ENCODE measurements at regions not wholly inside any gene's neighbourhood (a gene's known extent, or its start where the extent isn't known, plus 50 kb on each side); places are given as distances from the start of the nearest gene placed in this dataset.

DNA sequence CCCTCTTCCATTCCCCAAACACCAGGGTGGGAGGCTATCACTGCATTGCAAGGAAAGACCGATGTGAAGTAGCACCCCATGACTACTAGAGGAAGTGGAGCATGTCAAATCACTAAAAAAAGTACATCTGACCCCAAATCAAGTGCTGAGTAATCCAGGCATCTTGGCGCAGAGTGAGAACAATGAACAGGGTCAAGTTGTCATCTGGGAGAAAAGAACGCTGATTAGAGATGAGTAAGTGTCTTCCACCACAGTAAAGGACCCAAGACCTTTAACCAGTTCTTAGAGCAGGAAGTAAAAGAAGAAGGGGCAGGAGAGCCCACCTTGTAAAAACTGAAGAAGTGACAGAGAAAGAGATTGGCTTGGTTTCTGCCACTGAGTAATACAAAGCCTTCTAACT is 75.0 kb upstream of the RAD23B start:
- Histone ChIP-seq H3K14ac (ENCODE audit: insufficient read length) (no peak overlapping the region), H3K4me1 (replicated peaks in 1 of 4; ENCODE audit: control insufficient read depth in 3 of 4, insufficient read depth in 4 of 4, low read length in 3 of 4) (0 out of 7 replicates have a peak, but pooled peaks cover 0 to 2% (median 0%) of the 10 kb centered on the region in 4 experiments), H2AFZ (ENCODE audit: low read length) (no peak overlapping the region), H2AK5ac (ENCODE audit: low read depth, low read length) (no peak overlapping the region), H3K36me3 (ENCODE audit: control insufficient read depth in 2 of 4, insufficient read depth in 4 of 4, low read length in 3 of 4) (no peaks in the 10 kb centered on the region), H3K79me1 (ENCODE audit: low read depth, low read length) (no peaks in the 10 kb centered on the region), H4K20me1 (replicated peaks in 1 of 2; ENCODE audit: control insufficient read depth in 1 of 2, insufficient read depth in 2 of 2, low read length in 2 of 2) (no peaks in the 10 kb centered on the region), H3K23ac (ENCODE audit: insufficient read length) (no peak overlapping the region), H3K9ac (replicated peaks in 1 of 4; ENCODE audit: extremely low read depth in 1 of 4, low read depth in 3 of 4, low read length in 3 of 4) (no peak overlapping the region), H3K79me2 (ENCODE audit: control insufficient read depth in 1 of 2, insufficient read depth in 2 of 2, low read length in 2 of 2) (no peaks in the 10 kb centered on the region), H3K9me3 (ENCODE audit: insufficient read depth in 2 of 2, low read depth in 1 of 2, low read length in 1 of 2) (peaks cover under 1% of the 10 kb centered on the region in 2 experiments; a peak in 2 of 4 replicates), H3K4ac (replicated peaks; ENCODE audit: insufficient read length, low read depth, low read length) (no peak overlapping the region), H3K18ac (ENCODE audit: extremely low read depth, low read length) (no peak overlapping the region), H2BK15ac (ENCODE audit: low read length) (no peak overlapping the region), H4K91ac (replicated peaks; ENCODE audit: insufficient read length, low read length) (no peak overlapping the region), H3K27ac (ENCODE audit: low read depth, low read length) (no peak overlapping the region), H3K27me3 (replicated peaks in 1 of 4; ENCODE audit: control insufficient read depth in 3 of 4, extremely low read depth in 1 of 4, insufficient read depth in 3 of 4, low read length in 3 of 4) (no peaks in the 10 kb centered on the region), H2BK5ac (ENCODE audit: low read depth, low read length) (no peak overlapping the region), H2BK120ac (replicated peaks; ENCODE audit: low read depth, low read length) (no peak overlapping the region), H3K4me3 (ENCODE audit: extremely low read depth in 1 of 4, insufficient read depth in 2 of 4, low read depth in 3 of 4, low read length in 4 of 4) (no peak overlapping the region), H2BK20ac (ENCODE audit: low read length) (no peak overlapping the region), H2BK12ac (ENCODE audit: low read depth, low read length) (no peak overlapping the region), H3K23me2 (ENCODE audit: low read depth, low read length) (no peaks in the 10 kb centered on the region), H3K4me2 (ENCODE audit: insufficient read depth in 1 of 2, low read depth in 2 of 2, low read length in 2 of 2) (no peak overlapping the region), H4K8ac (ENCODE audit: extremely low read depth, insufficient read depth, low read length) (no peak overlapping the region), H3K56ac (replicated peaks; ENCODE audit: insufficient read length, low read depth, low read length) (no peak overlapping the region), H4K5ac (ENCODE audit: insufficient read length, low read depth, low read length) (no peak overlapping the region)
- no peak for TF ChIP-seq GABPA (IDR thresholded peaks at IDR 0.05; ENCODE audit: borderline replicate concordance, insufficient read depth, low read length)
- no peak for TF ChIP-seq MAFK (IDR thresholded peaks at IDR 0.05; ENCODE audit: low read depth, low read length)
- TF ChIP-seq, protein P1, sequence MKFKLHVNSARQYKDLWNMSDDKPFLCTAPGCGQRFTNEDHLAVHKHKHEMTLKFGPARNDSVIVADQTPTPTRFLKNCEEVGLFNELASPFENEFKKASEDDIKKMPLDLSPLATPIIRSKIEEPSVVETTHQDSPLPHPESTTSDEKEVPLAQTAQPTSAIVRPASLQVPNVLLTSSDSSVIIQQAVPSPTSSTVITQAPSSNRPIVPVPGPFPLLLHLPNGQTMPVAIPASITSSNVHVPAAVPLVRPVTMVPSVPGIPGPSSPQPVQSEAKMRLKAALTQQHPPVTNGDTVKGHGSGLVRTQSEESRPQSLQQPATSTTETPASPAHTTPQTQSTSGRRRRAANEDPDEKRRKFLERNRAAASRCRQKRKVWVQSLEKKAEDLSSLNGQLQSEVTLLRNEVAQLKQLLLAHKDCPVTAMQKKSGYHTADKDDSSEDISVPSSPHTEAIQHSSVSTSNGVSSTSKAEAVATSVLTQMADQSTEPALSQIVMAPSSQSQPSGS (IDR thresholded peaks at IDR 0.05; ENCODE audit: low read length) = no peak
- TF ChIP-seq CHD2 (IDR thresholded peaks at IDR 0.05; ENCODE audit: low read length) = no peak
- TF ChIP-seq BCL11A (IDR thresholded peaks at IDR 0.05; ENCODE audit: low read depth in 2 of 2, low read length in 2 of 2) = no peak
- TF ChIP-seq KDM4A (IDR thresholded peaks at IDR 0.05; ENCODE audit: low read depth, low read length, severe bottlenecking) = no peak
- TF ChIP-seq TEAD4 (IDR thresholded peaks at IDR 0.05; ENCODE audit: low read depth, low read length) = no peak
- no peak for TF ChIP-seq TAF1 (IDR thresholded peaks at IDR 0.05; ENCODE audit: low read depth, low read length)
- no peak for TF ChIP-seq JUND (IDR thresholded peaks at IDR 0.05; ENCODE audit: low read length)
- TF ChIP-seq, protein P2, sequence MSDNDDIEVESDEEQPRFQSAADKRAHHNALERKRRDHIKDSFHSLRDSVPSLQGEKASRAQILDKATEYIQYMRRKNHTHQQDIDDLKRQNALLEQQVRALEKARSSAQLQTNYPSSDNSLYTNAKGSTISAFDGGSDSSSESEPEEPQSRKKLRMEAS (IDR thresholded peaks at IDR 0.05) = no peak
- DNase-seq (ENCODE audit: low read depth in 1 of 2, low spot score in 2 of 2) = no peak
- ChIA-PET CTCF (ENCODE audit: partially characterized antibody) (no interaction called here), POLR2A (ENCODE audit: partially characterized antibody) (no interaction called here)
- no peak for FAIRE-seq
- WGBS, 2 experiments (ENCODE audit: extremely low coverage in 1 of 2, insufficient coverage in 1 of 2, insufficient read length in 1 of 2, insufficient replicate concordance in 2 of 2, low coverage in 1 of 2, low lambda C conversion rate in 2 of 2, missing lambda C conversion rate in 1 of 2) = 89% methylated on average over 3 of the region's 3 CpGs; no CpG with 5 or more reads in 1 of the 2 experiments
